Fibroblast of pulmonary artery (primary cell): ENCODE measurements at regions not wholly inside any gene's neighbourhood (a gene's known extent, or its start where the extent isn't known, plus 50 kb on each side); places are given as distances from the start of the nearest gene placed in this dataset.

Experiments used
- DNase-seq: peaks from one replicate; pipeline ENCODE4 v3.0.0-alpha.2; 2010; ENCODE audit warnings: low read depth
- H3K4me3 ChIP-seq: replicated peaks from 2 replicates; pipeline ENCODE4 v1.5.1; 2011; ENCODE audit warnings: low read depth, mild to moderate bottlenecking, control low read depth, low read length, moderate library complexity
- CTCF ChIP-seq: IDR thresholded peaks from 2 replicates; pipeline ENCODE4 v1.5.1; 2011; ENCODE audit warnings: mild to moderate bottlenecking, control low read depth, low read length, inconsistent platforms; ENCODE audit errors: missing control alignments

GRCh38 chr10:4535521-4535920 is 290.5 kb upstream of the AKR1E2 start:
- no peak overlapping the region for H3K4me3 ChIP-seq
- no peak for TF ChIP-seq CTCF
- DNase-seq, result no peak

- TF ChIP-seq CTCF, result no peak
- no peak overlapping the region for H3K4me3 ChIP-seq
- peak; percentile 29 for DNase-seq
These were observed 292.4 kb upstream of the AKR1E2 start for GRCh38 chr10:4533621-4534020.

GRCh38 chr10:4532976-4533375 is 293.0 kb upstream of the AKR1E2 start:
- peak; percentile 40 for DNase-seq
- H3K4me3 ChIP-seq, result no peak overlapping the region
- TF ChIP-seq CTCF, result no peak

GRCh38 chr10:4532467-4532866 is 293.5 kb upstream of the AKR1E2 start:
- DNase-seq, result peak; percentile 85
- H3K4me3 ChIP-seq, result no peak overlapping the region
- TF ChIP-seq CTCF, result no peak

DNA sequence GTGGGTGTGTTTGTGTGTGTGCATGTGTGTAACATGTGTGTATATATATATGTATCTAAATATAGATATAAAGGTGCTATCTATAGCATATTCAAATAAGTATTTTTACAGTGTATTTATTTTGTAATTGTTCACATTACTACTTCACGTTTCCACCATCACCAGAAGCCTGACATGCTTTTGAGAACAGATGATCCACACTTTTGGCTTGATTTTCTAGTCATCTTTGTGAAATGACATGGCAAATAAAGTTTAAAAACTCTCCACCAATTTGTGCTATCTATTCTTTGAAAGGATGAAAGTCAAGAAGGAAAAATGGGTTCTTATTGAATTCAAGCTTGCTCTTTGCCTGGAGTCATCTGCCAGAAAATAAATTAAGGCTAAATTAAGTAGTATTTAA is 294.0 kb upstream of the AKR1E2 start:
- H3K4me3 ChIP-seq, result no peak overlapping the region
- no peak for TF ChIP-seq CTCF
- no peak for DNase-seq

- no peak overlapping the region for H3K4me3 ChIP-seq
- no peak for TF ChIP-seq CTCF
- no peak for DNase-seq
These were observed 296.7 kb upstream of the AKR1E2 start for GRCh38 chr10:4529266-4529665.

- no peak overlapping the region for H3K4me3 ChIP-seq
- no peak for TF ChIP-seq CTCF
- DNase-seq, result peak; percentile 33
These were observed 298.6 kb upstream of the AKR1E2 start for GRCh38 chr10:4527281-4527970.
